ENCODE measurements at regions not wholly inside any gene's neighbourhood (a gene's known extent, or its start where the extent isn't known, plus 50 kb on each side); places are given as distances from the start of the nearest gene placed in this dataset.
"Not testable (repeated sequence)": the region's sequence is repeated elsewhere in the genome, so short reads cannot be mapped to it uniquely, and the experiment has no call there.

GRCh38 chr5:87042554-87042953 lies 225.1 kb upstream of the RASA1 start:
- Histone ChIP-seq H3K27ac (ENCODE audit: low read depth, low read length, poor library complexity, severe bottlenecking) (no peak overlapping the region), H3K4me1 (ENCODE audit: insufficient read depth, low read length, poor library complexity, severe bottlenecking) (no peaks in the 10 kb centered on the region), H2AFZ (ENCODE audit: low read length) (no peak overlapping the region), H3K9me2 (ENCODE audit: insufficient read depth, low read length) (no peaks in the 10 kb centered on the region), H3K79me2 (ENCODE audit: insufficient read depth, low read depth, low read length) (no peaks in the 10 kb centered on the region), H3K36me3 (ENCODE audit: insufficient read depth, low read length) (no peaks in the 10 kb centered on the region), H3K9me3 (ENCODE audit: low read length) (0 out of 2 replicates have a peak, but pooled peaks cover 9% of the 10 kb centered on the region), H3K4me3 (ENCODE audit: low read depth, low read length, poor library complexity, severe bottlenecking) (no peak overlapping the region), H4K20me1 (ENCODE audit: insufficient read depth, low read length) (no peaks in the 10 kb centered on the region), H3K4me2 (ENCODE audit: low read length) (no peak overlapping the region)
- intact Hi-C loops (cut with micrococcal nuclease; ENCODE audit: unreplicated experiment) = no loop called here
- BruUV-seq (replicated peaks) = no TSS peak
- POLR2A ChIA-PET = interaction anchor here (1.1 kb wide), 1 partner anchor 101 kb away, joined by 3 read pairs; no protein-coding TSS in a partner anchor
- DNase-seq (ENCODE audit: low spot score) = no peak
- TF ChIP-seq, protein P1, sequence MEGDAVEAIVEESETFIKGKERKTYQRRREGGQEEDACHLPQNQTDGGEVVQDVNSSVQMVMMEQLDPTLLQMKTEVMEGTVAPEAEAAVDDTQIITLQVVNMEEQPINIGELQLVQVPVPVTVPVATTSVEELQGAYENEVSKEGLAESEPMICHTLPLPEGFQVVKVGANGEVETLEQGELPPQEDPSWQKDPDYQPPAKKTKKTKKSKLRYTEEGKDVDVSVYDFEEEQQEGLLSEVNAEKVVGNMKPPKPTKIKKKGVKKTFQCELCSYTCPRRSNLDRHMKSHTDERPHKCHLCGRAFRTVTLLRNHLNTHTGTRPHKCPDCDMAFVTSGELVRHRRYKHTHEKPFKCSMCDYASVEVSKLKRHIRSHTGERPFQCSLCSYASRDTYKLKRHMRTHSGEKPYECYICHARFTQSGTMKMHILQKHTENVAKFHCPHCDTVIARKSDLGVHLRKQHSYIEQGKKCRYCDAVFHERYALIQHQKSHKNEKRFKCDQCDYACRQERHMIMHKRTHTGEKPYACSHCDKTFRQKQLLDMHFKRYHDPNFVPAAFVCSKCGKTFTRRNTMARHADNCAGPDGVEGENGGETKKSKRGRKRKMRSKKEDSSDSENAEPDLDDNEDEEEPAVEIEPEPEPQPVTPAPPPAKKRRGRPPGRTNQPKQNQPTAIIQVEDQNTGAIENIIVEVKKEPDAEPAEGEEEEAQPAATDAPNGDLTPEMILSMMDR (conservative IDR thresholded peaks at IDR 0.05; ENCODE audit: low read length) = no peak
- no peak for TF ChIP-seq EZH2phosphoT487 (IDR thresholded peaks at IDR 0.05; ENCODE audit: borderline replicate concordance, low read depth, low read length)
- CTCF ChIA-PET (ENCODE audit: unreplicated experiment) = no interaction called here

GRCh38 chr5:87048156-87048555 lies 219.5 kb upstream of the RASA1 start:
- no peaks in the 10 kb centered on the region for H3K79me2 ChIP-seq (ENCODE audit: insufficient read depth, low read depth, low read length)
- intact Hi-C loops (cut with micrococcal nuclease; ENCODE audit: unreplicated experiment) = no loop called here
- no TSS peak for BruUV-seq (replicated peaks)
- H2AFZ ChIP-seq (ENCODE audit: low read length) = no peak overlapping the region
- no peak overlapping the region for H3K4me3 ChIP-seq (ENCODE audit: low read depth, low read length, poor library complexity, severe bottlenecking)
- no peak overlapping the region for H3K4me2 ChIP-seq (ENCODE audit: low read length)
- H3K9me3 ChIP-seq (ENCODE audit: low read length) = 0 out of 2 replicates have a peak, but pooled peaks cover 9% of the 10 kb centered on the region
- no peaks in the 10 kb centered on the region for H3K9me2 ChIP-seq (ENCODE audit: insufficient read depth, low read length)
- H4K20me1 ChIP-seq (ENCODE audit: insufficient read depth, low read length) = no peaks in the 10 kb centered on the region
- H3K4me1 ChIP-seq (ENCODE audit: insufficient read depth, low read length, poor library complexity, severe bottlenecking) = no peaks in the 10 kb centered on the region
- POLR2A ChIA-PET = no interaction called here
- H3K27ac ChIP-seq (ENCODE audit: low read depth, low read length, poor library complexity, severe bottlenecking) = no peak overlapping the region
- DNase-seq (ENCODE audit: low spot score) = no peak
- no peaks in the 10 kb centered on the region for H3K36me3 ChIP-seq (ENCODE audit: insufficient read depth, low read length)
- TF ChIP-seq, protein P1 (conservative IDR thresholded peaks at IDR 0.05; ENCODE audit: low read length) = 0 out of 2 replicates have a peak, but pooled peaks have one; percentile 28
- TF ChIP-seq EZH2phosphoT487 (IDR thresholded peaks at IDR 0.05; ENCODE audit: borderline replicate concordance, low read depth, low read length) = no peak
- CTCF ChIA-PET (ENCODE audit: unreplicated experiment) = no interaction called here

DNA sequence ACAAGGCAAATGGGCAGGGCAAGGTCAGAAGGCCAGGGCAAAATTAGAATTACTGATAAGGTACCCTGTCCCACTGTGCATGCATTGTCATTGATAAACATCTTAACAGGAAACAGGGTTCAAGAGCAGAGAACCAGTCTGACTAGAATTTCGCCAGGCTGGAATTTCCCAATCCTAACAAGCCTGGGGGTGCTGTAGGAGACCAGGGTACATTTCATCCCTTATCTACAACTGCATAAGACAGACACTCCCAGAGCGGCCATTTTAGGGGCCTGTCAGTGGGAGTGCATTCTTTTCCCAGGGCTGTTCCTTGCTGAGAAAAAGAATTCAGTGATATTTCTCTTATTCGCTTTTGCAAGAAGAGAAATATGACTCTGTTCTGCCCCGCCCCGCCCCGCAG lies 218.7 kb upstream of the RASA1 start:
- CTCF ChIA-PET (ENCODE audit: unreplicated experiment); H3K4me2 ChIP-seq (ENCODE audit: low read length); H3K79me2 ChIP-seq (ENCODE audit: insufficient read depth, low read depth, low read length); H3K4me1 ChIP-seq (ENCODE audit: insufficient read depth, low read length, poor library complexity, severe bottlenecking); H3K4me3 ChIP-seq (ENCODE audit: low read depth, low read length, poor library complexity, severe bottlenecking); H3K9me3 ChIP-seq (ENCODE audit: low read length); H2AFZ ChIP-seq (ENCODE audit: low read length); H3K36me3 ChIP-seq (ENCODE audit: insufficient read depth, low read length); BruUV-seq (replicated peaks); H4K20me1 ChIP-seq (ENCODE audit: insufficient read depth, low read length); intact Hi-C loops (cut with micrococcal nuclease; ENCODE audit: unreplicated experiment); POLR2A ChIA-PET; H3K9me2 ChIP-seq (ENCODE audit: insufficient read depth, low read length); H3K27ac ChIP-seq (ENCODE audit: low read depth, low read length, poor library complexity, severe bottlenecking): not testable (repeated sequence)
- peak; percentile 8 for DNase-seq (ENCODE audit: low spot score)

Measured in OCI-LY7 (cell line).